Ovary (tissue), 3 donors: ENCODE measurements at regions not wholly inside any gene's neighbourhood (a gene's known extent, or its start where the extent isn't known, plus 50 kb on each side); places are given as distances from the start of the nearest gene placed in this dataset.

Source experiments
- CTCF ChIP-seq, 3 donors: fragments of 450-650 bp in 2 of 3; fragments of 200-600 bp in 1 of 3; IDR thresholded peaks; one replicate each; pipeline versions ENCODE4 v1.5.1 to v1.8.0; 2016 to 2022; ENCODE audit warnings: antibody characterized with exemption in 3 of 3, mild to moderate bottlenecking in 1 of 3
- EP300 ChIP-seq: sonication (generic); formaldehyde crosslinking; IDR thresholded peaks from one replicate; pipeline ENCODE4 v1.6.1; 2017; ENCODE audit warnings: antibody characterized with exemption
- POLR2A ChIP-seq: fragments of 450-650 bp; IDR thresholded peaks from one replicate; pipeline ENCODE4 v1.6.1; 2017; ENCODE audit warnings: antibody characterized with exemption, mild to moderate bottlenecking, moderate library complexity
- donor health status: DM: no; HTN: no; CAD: no.

DNA sequence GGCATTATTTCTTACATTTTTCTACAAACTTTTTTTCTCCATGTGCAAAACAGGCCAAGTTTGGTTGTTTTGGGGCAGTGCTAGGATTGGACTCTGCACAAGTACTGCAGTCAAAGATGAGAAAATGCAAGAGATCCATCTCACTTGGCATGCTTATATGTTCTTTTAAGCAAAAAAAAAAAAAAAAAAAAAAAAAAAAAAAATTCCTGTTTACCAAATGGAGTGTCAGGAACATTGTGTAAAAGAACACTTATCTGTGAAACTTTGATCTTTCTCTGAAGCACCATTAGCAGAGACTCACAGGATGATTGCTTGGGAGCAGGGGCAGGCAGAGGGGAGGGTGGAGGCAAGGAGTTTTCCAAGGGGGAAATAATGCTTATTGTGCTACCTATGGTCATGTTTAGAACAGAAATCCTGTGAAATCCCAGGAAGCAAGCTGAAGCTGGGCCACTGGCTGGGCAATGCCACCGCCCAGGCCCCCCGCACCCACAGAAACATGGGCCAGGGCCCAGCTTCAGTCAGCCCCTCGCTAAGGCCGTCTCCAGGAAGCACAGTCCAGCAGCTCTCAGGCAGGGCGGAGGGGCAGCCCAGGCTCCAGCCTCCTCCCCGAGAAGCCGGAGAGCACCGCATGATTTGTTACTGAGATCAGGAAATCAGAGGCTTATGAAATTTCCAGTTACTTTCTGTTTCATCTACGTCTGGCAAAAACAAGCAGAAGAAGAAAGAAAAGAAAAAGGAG lies 229.4 kb downstream of the ZNF516 start:
- TF ChIP-seq CTCF (IDR thresholded peaks at IDR 0.05) = no peak
- TF ChIP-seq EP300 = no peak
- TF ChIP-seq POLR2A = no peak
